Neural cell (in vitro differentiated cells): ENCODE measurements at regions not wholly inside any gene's neighbourhood (a gene's known extent, or its start where the extent isn't known, plus 50 kb on each side); places are given as distances from the start of the nearest gene placed in this dataset.

Experiments
- CTCF ChIP-seq: fragments of 450-650 bp; IDR thresholded peaks from 2 replicates; pipeline ENCODE4 v1.5.1; 2014; ENCODE audit warnings: antibody characterized with exemption, mild to moderate bottlenecking, moderate library complexity; ENCODE audit not compliant: poor library complexity, severe bottlenecking
- EP300 ChIP-seq: fragments of 450-650 bp; conservative IDR thresholded peaks from 2 replicates; pipeline ENCODE4 v1.6.1; 2014; ENCODE audit warnings: antibody characterized with exemption, mild to moderate bottlenecking, moderate library complexity; ENCODE audit not compliant: poor library complexity, severe bottlenecking
- EZH2 ChIP-seq: fragments of 200-600, 300-800 bp; shearing (Covaris generic), sonication (generic); IDR thresholded peaks from 2 replicates; pipeline ENCODE4 v1.6.1; 2014; ENCODE audit warnings: antibody characterized with exemption, low read length, borderline replicate concordance, mild to moderate bottlenecking; ENCODE audit not compliant: insufficient read depth, poor library complexity, severe bottlenecking
- POLR2AphosphoS5 ChIP-seq: IDR thresholded peaks from 2 replicates; pipeline ENCODE4 v1.6.1; 2012
- REST ChIP-seq: IDR thresholded peaks from 2 replicates; pipeline ENCODE4 v1.6.1; 2012; ENCODE audit warnings: borderline replicate concordance
- TAF1 ChIP-seq: IDR thresholded peaks from 2 replicates; pipeline ENCODE4 v1.6.1; 2012; ENCODE audit warnings: low read depth

- no peak for TF ChIP-seq CTCF
- TF ChIP-seq EZH2, result no peak
- no peak for TF ChIP-seq POLR2AphosphoS5
- TF ChIP-seq REST, result no peak
- TF ChIP-seq TAF1, result no peak
- TF ChIP-seq EP300, result no peak
Observed at GRCh38 chr16:86789621-86790051, 211.3 kb downstream of the FOXL1 start.
